HepG2 (cell line): ENCODE measurements at regions not wholly inside any gene's neighbourhood (a gene's known extent, or its start where the extent isn't known, plus 50 kb on each side); places are given as distances from the start of the nearest gene placed in this dataset.

Source experiments
- ATAC-seq: fragments of 200-7000 bp; cut with Tn5 transposase; 3 replicates; pipeline ENCODE4 v1.9.1; 2020; ENCODE audit warnings: mild to moderate bottlenecking, moderate library complexity
- BruUV-seq: library from RNA; stranded (reverse); fragments of 400-500 nt; replicated peaks from 2 replicates; lab custom pipeline; 2021; lab: Mats Ljungman, UMichigan
- CTCF ChIA-PET: fragments of 300-600 bp; formaldehyde crosslinking; extraction: SDS; loops from one replicate; lab custom pipeline; 2021; ENCODE audit warnings: low total read pairs, inconsistent platforms, low intra/inter-chr PET ratio; lab: Yijun Ruan, JAX
- POLR2A ChIA-PET: fragments of 350-600 bp; sonication (Branson Sonifier 250); formaldehyde crosslinking; loops from one replicate; lab custom pipeline; 2020; ENCODE audit warnings: antibody characterized with exemption, inconsistent platforms; lab: Yijun Ruan, JAX
- DNase-seq: peaks from one replicate; pipeline ENCODE4 v3.0.0-alpha.2; 2015; ENCODE audit warnings: low spot score
- FAIRE-seq: peaks from 3 replicates; lab custom pipeline; 2011; peaks lifted over from hg19 to GRCh38; lab: Jason Lieb, UNC
- H2AFZ ChIP-seq: one replicate; pipeline ENCODE4 v1.6.1; 2011; ENCODE audit warnings: low read length, inconsistent platforms
- H3K27ac ChIP-seq: fragments of 300-600 bp; 3 replicates; pipeline ENCODE4 v1.8.0; 2011; ENCODE audit warnings: mixed run types, mild to moderate bottlenecking, mixed read lengths, low read length, inconsistent platforms; ENCODE audit not compliant: insufficient read depth; ENCODE audit errors: extremely low read length
- H3K27me3 ChIP-seq, 2 experiments: fragments of 200-600 bp in 1 of 2; 2 replicates in 1 of 2; 3 replicates in 1 of 2; pipeline versions ENCODE4 v1.6.0 to v1.8.0; 2011; ENCODE audit warnings: low read length in 2 of 2, mild to moderate bottlenecking in 2 of 2, moderate library complexity in 2 of 2, inconsistent platforms in 1 of 2; ENCODE audit not compliant: insufficient read depth in 2 of 2, control insufficient read depth in 1 of 2
- H3K36me3 ChIP-seq, 2 experiments: fragments of 200-600 bp in 1 of 2; replicated peaks in 1 of 2; 2 replicates in 1 of 2; 3 replicates in 1 of 2; pipeline versions ENCODE4 v1.5.1 to v1.8.0; 2011; ENCODE audit warnings: low read length in 2 of 2, inconsistent platforms in 1 of 2; ENCODE audit not compliant: insufficient read depth in 2 of 2, control insufficient read depth in 1 of 2
- H3K4me1 ChIP-seq: 2 replicates; pipeline ENCODE4 v1.5.1; 2012; ENCODE audit warnings: low read length, inconsistent platforms; ENCODE audit not compliant: insufficient read depth
- H3K4me2 ChIP-seq: 2 replicates; pipeline ENCODE4 v1.6.0; 2011; ENCODE audit warnings: low read depth, low read length, inconsistent platforms
- H3K4me3 ChIP-seq, 3 experiments: fragments of 200-600 bp in 1 of 3; sonication (generic), shearing (Covaris generic) in 1 of 3; replicated peaks in 1 of 3; 2 replicates each; pipeline ENCODE4 v1.5.1; 2011 to 2016; ENCODE audit warnings: low read length in 3 of 3, inconsistent platforms in 2 of 3, low read depth in 2 of 3, mild to moderate bottlenecking in 2 of 3, control low read depth in 1 of 3, mixed read lengths in 1 of 3; ENCODE audit not compliant: insufficient read depth in 1 of 3
- H3K79me2 ChIP-seq: one replicate; pipeline ENCODE4 v1.6.1; 2011; ENCODE audit warnings: low read length, inconsistent platforms; ENCODE audit not compliant: insufficient read depth
- H3K9ac ChIP-seq: 2 replicates; pipeline ENCODE4 v1.6.0; 2011; ENCODE audit warnings: mild to moderate bottlenecking, low read depth, low read length, inconsistent platforms; ENCODE audit not compliant: insufficient read depth
- H3K9me3 ChIP-seq: 2 replicates; pipeline ENCODE4 v1.5.1; 2012; ENCODE audit warnings: mild to moderate bottlenecking, low read length
- H4K20me1 ChIP-seq: 2 replicates; pipeline ENCODE4 v1.6.0; 2011; ENCODE audit warnings: inconsistent platforms, mild to moderate bottlenecking, low read length, moderate library complexity; ENCODE audit not compliant: insufficient read depth
- HINFP ChIP-seq: sonication (generic); formaldehyde crosslinking; IDR thresholded peaks from 2 replicates; pipeline ENCODE4 v1.4.0; 2020; ENCODE audit warnings: low read depth, mild to moderate bottlenecking, missing genetic modification reagents
- HNRNPK ChIP-seq: fragments of 200-400 bp; formaldehyde crosslinking; IDR thresholded peaks from 2 replicates; pipeline ENCODE4 v1.6.1; 2018; ENCODE audit warnings: low read length, low read depth, moderate library complexity, mild to moderate bottlenecking; ENCODE audit not compliant: poor library complexity, severe bottlenecking
- MIXL1 ChIP-seq: IDR thresholded peaks from 2 replicates; pipeline ENCODE4 v1.6.1; 2016
- NCOR1 ChIP-seq: fragments of 200-600 bp; sonication (generic); IDR thresholded peaks from 2 replicates; pipeline ENCODE4 v1.7.0; 2017; ENCODE audit warnings: antibody characterized with exemption, low read length, borderline replicate concordance
- NFE2L1 ChIP-seq: sonication (generic); formaldehyde crosslinking; IDR thresholded peaks from 2 replicates; pipeline ENCODE4 v1.4.0; 2020; ENCODE audit warnings: missing genetic modification reagents, mild to moderate bottlenecking, borderline replicate concordance
- NFYB ChIP-seq: sonication (generic); formaldehyde crosslinking; IDR thresholded peaks from 2 replicates; pipeline ENCODE4 v1.4.0; 2020; ENCODE audit warnings: missing genetic modification reagents
- PAX8 ChIP-seq: sonication (generic); formaldehyde crosslinking; IDR thresholded peaks from 2 replicates; pipeline ENCODE4 v1.8.0; 2022; ENCODE audit warnings: mild to moderate bottlenecking, missing genetic modification reagents, borderline replicate concordance
- PRPF4 ChIP-seq: fragments of 200-400 bp; formaldehyde crosslinking; IDR thresholded peaks from 2 replicates; pipeline ENCODE4 v1.6.1; 2016; ENCODE audit warnings: low read length, low read depth; ENCODE audit not compliant: poor library complexity, severe bottlenecking
- ZBTB7B ChIP-seq: sonication (generic); formaldehyde crosslinking; IDR thresholded peaks from 2 replicates; pipeline ENCODE4 v1.4.0; 2020; ENCODE audit warnings: missing genetic modification reagents
- ZNF160 ChIP-seq: sonication (generic); formaldehyde crosslinking; IDR thresholded peaks from 2 replicates; pipeline ENCODE4 v1.8.0; 2022; ENCODE audit warnings: mild to moderate bottlenecking, inconsistent platforms, missing genetic modification reagents
- ZNF251 ChIP-seq: sonication (generic); formaldehyde crosslinking; IDR thresholded peaks from 2 replicates; pipeline ENCODE4 v1.9.0; 2021; ENCODE audit warnings: mild to moderate bottlenecking, missing genetic modification reagents
- ZNF441 ChIP-seq: sonication (generic); formaldehyde crosslinking; IDR thresholded peaks from 2 replicates; pipeline ENCODE4 v1.7.0; 2021; ENCODE audit warnings: missing genetic modification reagents, borderline replicate concordance
- ZNF652 ChIP-seq: IDR thresholded peaks from 2 replicates; pipeline ENCODE4 v1.6.1; 2016; ENCODE audit warnings: low read depth, borderline replicate concordance
- ZNF841 ChIP-seq: sonication (generic); formaldehyde crosslinking; IDR thresholded peaks from 2 replicates; pipeline ENCODE4 v1.8.1; 2023; ENCODE audit warnings: missing genetic modification reagents, borderline replicate concordance
- ZNF891 ChIP-seq: sonication (generic); formaldehyde crosslinking; IDR thresholded peaks from 2 replicates; pipeline ENCODE4 v1.5.0; 2020; ENCODE audit warnings: mild to moderate bottlenecking, missing genetic modification reagents
- WGBS: methylation state at CpG from one replicate; pipeline ENCODE4 v1.1.6; 2017; ENCODE audit warnings: low lambda C conversion rate; 5-methylcytosine and 5-hydroxymethylcytosine counted together
- in situ Hi-C: cut with HindIII; loops from 2 replicates; pipeline ENCODE4 v1.10.0; 2017; ENCODE audit warnings: low pct_unique_long_range_greater_than_20kb; ENCODE audit not compliant: extremely low pct_ligation_motif_present
- intact Hi-C: fragments of 100-400 bp; cut with micrococcal nuclease; formaldehyde crosslinking; loops from one replicate; pipeline ENCODE4 v1.10.0; 2022; ENCODE audit not compliant: unreplicated experiment

GRCh38 chr12:78617683-78618082 lies 246.9 kb upstream of the SYT1 start:
- no peak for ATAC-seq
- no peak for TF ChIP-seq PAX8 (CRISPR knock-in tag)
- peak; percentile 88 for TF ChIP-seq HNRNPK
- TF ChIP-seq, all 625 proteins: peak for 1
- Histone ChIP-seq H3K4me3 (no peak overlapping the region), H3K27me3 (no peaks in the 10 kb centered on the region), H2AFZ (no peak overlapping the region), H3K27ac (no peak overlapping the region), H3K79me2 (no peaks in the 10 kb centered on the region), H3K4me1 (no peaks in the 10 kb centered on the region), H3K36me3 (no peaks in the 10 kb centered on the region), H3K9me3 (no peaks in the 10 kb centered on the region), H4K20me1 (no peaks in the 10 kb centered on the region), H3K4me2 (no peak overlapping the region), H3K9ac (no peak overlapping the region)
- in situ Hi-C loops (no loop called here), intact Hi-C loops (no loop called here)
- FAIRE-seq (no peak), DNase-seq (no peak)
- CTCF ChIA-PET: no interaction called here
- no TSS peak for BruUV-seq
- 6% methylated on average over 2 of the region's 2 CpGs for whole genome bisulfite sequencing
- POLR2A ChIA-PET: no interaction called here

GRCh38 chr12:78622529-78623195 lies 241.9 kb upstream of the SYT1 start:
- Histone ChIP-seq H3K9ac (no peak overlapping the region), H2AFZ (no peak overlapping the region), H3K27me3 (no peaks in the 10 kb centered on the region), H4K20me1 (no peaks in the 10 kb centered on the region), H3K27ac (no peak overlapping the region), H3K4me3 (no peak overlapping the region), H3K9me3 (no peaks in the 10 kb centered on the region), H3K4me1 (no peaks in the 10 kb centered on the region), H3K36me3 (no peaks in the 10 kb centered on the region), H3K4me2 (no peak overlapping the region), H3K79me2 (no peaks in the 10 kb centered on the region)
- TF ChIP-seq NCOR1 (no peak), NFYB (no peak), ZNF841 (no peak), ZBTB7B (no peak), HINFP (CRISPR knock-in tag) (no peak), ZNF160 (CRISPR knock-in tag) (no peak), MIXL1 (CRISPR knock-in tag) (no peak), NFE2L1 (CRISPR knock-in tag) (no peak), ZNF652 (CRISPR knock-in tag) (no peak), ZNF891 (CRISPR knock-in tag) (no peak), ZNF441 (CRISPR knock-in tag) (no peak), ZNF251 (CRISPR knock-in tag) (no peak), PRPF4 (no peak)
- in situ Hi-C loops: no loop called here
- BruUV-seq: no TSS peak
- WGBS: 0% methylated on average over 3 of the region's 3 CpGs
- DNase-seq (no peak), FAIRE-seq (no peak), ATAC-seq (no peak)
- intact Hi-C loops: no loop called here
- ChIA-PET CTCF (no interaction called here), POLR2A (no interaction called here)
